ENCODE measurements at regions not wholly inside any gene's neighbourhood (a gene's known extent, or its start where the extent isn't known, plus 50 kb on each side); places are given as distances from the start of the nearest gene placed in this dataset.

GRCh38 chr5:169448826-169449225 is 134.7 kb upstream of the SPDL1 start:
- no peak for DNase-seq (ENCODE audit: low spot score)

DNA sequence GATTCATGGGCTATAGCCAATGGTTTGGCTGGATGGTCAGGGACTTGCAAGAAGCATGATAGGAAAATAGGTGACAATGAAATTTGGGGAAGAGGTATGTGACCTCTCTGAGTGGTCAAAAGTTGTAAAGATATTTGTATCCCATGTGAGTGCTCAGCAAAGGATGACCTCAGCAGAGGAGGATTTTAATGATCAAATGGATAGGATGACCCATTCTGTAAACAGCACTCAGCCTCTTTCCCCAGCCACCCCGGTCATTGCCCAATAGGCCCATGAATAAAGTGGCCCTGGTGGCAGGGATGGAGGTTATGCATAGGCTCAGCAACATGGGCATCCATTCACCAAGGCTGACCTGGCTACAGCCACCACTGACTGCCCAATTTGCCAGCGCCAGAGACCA is 138.4 kb upstream of the SPDL1 start:
- DNase-seq (ENCODE audit: low spot score), result no peak

DNA sequence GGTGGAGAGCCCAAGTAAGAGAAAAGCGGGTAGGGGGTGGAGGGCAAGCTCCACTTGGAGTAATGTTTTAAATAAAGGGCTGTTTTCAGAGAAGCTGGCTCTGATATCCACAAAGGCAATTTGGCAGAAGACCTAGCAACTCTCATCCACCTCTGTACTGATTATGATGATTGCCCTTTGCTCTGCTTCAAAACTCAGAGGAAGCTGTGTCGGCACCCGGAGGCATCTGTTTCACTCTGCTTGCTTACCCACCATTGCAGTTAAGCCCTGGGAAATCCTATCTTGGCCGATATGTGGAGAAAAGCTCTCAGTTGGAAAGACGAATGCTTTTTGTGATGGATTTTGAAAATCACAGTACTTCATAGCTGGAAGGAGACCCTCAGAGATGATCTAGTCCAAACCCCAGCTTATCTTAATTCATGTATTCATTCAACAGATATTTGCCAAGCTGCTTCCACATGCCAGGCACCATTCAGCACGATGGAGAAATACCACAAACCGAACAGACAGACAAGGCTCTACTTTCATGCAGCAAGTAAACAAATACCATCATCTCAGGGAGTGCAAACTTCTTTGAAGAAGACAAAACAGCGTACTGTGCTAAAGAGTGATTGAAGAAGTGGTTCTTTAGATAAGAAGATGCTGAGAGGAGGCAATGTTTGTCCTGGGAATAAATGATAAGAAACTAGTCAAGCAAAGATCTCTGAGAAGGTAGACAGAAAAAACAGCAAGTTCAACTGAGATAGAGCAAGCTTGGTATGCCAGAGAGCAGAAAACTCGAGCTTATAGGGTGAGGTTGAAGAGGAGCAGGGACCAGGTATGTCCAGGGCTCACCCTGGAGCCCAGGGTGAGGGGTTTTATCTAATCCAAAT is 140.4 kb upstream of the SPDL1 start:
- DNase-seq (ENCODE audit: low spot score), result no peak

DNA sequence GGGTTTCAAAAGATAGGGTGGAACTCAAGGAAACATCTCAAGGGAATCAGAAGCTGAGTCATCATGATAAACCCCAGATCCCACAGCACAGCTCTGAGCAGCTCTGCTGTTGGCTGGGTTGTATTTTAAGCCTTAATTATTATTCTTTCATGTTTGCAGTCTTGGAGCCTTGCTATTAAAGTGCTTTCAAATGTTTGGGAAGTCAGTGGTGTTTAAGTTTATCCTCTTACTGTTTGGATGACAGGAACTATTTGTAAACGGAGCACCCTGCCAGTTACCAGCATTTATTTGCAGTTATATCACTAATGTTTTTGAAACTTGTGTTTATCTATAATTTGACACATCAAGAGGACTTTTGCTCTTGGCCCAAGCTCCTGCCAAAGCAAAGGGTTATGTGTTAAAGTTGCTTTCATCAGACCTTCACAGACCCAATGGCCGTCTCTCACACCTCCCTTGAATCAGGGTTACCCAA is 141.1 kb upstream of the SPDL1 start:
- DNase-seq (ENCODE audit: low spot score), result no peak

DNA sequence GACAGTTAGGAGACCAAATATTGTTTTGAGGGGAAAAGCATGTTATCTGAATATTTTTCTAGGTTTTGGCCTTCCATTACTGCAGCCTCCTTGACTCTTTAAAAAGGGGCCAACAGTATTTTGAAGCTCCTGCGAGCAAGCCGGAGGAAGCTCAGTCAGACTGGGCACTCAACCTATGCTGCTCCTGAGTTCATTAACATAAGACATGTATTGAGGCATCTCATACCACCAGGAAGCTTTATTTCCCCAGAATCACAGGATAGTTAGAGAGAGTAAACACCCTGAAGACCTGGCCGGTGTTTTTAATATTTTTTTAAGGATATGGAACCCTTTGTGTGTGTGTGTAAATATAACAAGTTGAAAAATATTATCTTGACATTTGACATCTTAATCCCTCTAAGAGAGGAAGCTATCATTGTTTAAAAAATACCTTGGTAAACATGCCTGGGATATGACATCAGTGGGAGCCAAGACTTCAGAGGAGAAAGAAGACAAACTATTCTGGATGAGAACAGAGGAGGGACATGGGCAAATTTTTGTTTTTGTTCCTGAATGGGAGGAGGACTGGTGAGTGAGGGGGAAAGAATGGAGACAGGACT is 139.3 kb upstream of the SLIT3 start:
- DNase-seq (ENCODE audit: low spot score), result no peak

DNA sequence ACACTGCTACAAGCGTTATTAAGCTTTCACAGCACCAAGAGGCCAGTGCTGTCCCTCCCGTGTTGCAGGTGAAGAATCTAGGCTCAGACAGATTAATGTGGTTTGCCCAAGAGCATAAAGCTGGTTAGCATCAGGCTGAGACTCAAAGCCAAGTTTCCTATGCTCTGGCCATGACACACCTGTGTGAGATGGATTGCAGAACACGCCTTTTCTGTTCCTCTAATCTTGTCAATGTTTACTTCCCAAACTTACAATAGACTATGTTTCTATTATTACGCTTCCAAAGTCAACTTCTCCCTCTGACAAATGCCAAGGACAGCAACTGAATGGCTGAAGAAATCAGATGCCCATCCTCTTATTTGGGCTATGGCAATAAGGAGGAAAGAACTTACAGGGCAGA is 138.4 kb upstream of the SLIT3 start:
- DNase-seq (ENCODE audit: low spot score), result no peak

DNA sequence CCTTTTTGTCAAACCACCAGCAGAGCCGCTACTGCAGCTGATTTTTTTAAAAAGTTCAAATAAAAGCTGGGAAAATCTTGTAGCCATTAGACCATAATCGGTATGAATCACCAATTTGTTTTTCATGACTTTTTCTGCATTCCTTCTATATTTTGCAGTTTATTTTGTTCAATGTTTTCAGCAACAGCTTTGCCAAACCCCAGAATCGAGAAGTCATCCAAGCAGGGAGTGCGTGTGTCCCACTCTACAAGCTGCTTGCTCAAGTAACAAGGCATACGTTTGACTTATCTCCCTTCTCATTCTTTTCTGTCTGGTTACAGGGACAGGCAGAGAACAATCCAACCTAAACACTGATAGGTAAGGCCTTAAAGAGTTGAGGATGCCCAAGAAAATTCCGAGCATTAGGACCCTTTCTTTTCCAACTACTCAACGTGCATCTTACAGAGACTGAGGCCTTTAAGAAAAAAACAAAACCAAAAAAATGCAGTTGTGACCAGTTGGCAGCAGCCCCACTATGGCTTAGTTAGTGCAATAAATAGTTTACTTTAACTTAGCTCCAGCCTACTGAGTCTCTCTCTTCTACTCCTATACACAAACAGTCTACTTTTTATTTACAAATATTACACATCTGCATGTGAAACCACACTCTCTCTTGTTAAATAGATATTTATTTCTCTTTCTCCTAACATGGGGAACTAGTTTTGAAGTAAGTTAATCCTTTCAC is 134.7 kb upstream of the SLIT3 start:
- DNase-seq (ENCODE audit: low spot score), result no peak

DNA sequence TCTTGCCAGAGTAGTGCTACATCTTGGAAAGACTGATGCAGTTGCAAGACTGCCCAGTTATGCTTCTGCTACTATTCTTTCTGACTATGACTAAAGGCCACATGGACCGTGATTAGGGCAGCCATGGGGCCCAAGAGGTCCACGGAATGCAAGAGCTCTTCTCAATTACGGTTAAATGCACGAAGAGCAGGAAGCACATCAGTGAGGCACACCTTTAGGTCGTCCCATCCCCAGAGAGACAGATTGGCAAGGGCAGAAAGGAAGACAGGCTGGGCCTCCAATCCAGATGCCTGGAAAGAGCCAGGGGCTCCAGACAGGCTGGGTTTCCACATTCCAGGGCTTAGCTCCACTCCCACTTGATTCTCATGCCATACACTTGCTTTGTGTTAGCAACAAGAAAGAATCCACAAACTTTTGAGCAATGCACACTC is 132.3 kb upstream of the SLIT3 start:
- no peak for DNase-seq (ENCODE audit: low spot score)

GRCh38 chr5:169431386-169431785 is 130.4 kb upstream of the SLIT3 start:
- no peak for DNase-seq (ENCODE audit: low spot score)

DNA sequence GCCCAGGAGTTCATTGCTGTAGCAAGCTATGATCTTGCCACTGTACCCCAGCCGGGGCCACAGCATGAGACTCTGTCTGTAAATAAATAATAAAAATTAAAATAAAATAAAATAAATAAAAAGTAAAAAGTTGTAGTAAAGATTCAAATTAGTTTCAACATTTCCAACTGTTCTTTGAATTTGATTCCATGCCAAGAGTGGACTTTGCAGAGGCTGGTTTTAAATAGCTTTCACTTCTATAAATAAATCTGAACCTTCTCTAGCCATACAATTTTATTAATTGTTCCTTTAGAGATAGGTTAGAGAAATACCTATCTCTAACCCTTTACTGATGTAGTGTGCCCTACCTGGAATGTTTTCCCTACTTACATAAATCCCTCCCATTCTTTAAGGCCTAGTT is 129.7 kb upstream of the SLIT3 start:
- DNase-seq (ENCODE audit: low spot score), result no peak

DNA sequence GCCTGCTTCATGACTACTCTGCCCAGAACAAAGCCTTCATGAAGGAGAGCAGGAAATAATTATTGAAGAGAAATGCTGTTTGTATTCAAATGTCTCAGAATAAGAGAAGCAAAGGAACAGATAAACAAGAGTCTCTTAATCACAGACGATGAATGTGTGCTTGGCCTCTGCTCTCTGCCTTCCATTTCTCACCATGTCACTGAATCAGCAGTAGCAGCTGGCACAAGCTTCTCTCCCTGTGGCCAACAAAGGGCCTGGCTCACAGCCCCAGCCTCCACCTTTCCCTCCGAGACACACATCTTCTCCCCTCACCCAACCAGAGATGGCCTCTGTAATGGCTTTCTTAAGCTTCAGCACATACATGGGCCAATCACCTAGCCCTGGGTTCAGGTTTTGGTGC is 128.1 kb upstream of the SLIT3 start:
- DNase-seq (ENCODE audit: low spot score), result no peak

GRCh38 chr5:169426784-169427183 is 125.8 kb upstream of the SLIT3 start:
- DNase-seq (ENCODE audit: low spot score), result no peak

GRCh38 chr5:169424670-169425378 is 123.9 kb upstream of the SLIT3 start:
- no peak for DNase-seq (ENCODE audit: low spot score)

- DNase-seq (ENCODE audit: low spot score), result no peak
Measured at GRCh38 chr5:169424279-169424655, 123.3 kb upstream of the SLIT3 start.

GRCh38 chr5:169423580-169424278 is 122.8 kb upstream of the SLIT3 start:
- DNase-seq (ENCODE audit: low spot score), result no peak

DNA sequence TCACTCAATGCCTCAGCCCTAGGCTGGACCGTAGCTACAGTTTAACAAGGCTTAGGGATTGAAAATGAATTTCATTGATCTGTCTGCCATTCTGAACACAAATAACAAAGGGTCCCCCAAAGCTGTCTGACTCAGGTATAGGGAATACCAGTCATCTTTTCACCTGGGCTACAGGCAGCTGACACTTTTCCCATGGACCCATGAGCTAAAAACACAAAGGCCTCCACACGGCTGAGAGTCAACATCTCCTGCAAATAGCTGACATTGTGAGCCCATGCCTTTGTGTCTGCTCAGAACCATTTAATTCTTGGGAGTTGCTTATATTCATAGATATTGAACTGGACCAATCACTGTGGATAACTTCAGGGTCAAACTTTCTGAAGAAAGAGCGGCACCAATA is 121.1 kb upstream of the SLIT3 start:
- no peak for DNase-seq (ENCODE audit: low spot score)

GRCh38 chr5:169421677-169422076 is 120.7 kb upstream of the SLIT3 start:
- no peak for DNase-seq (ENCODE audit: low spot score)

- DNase-seq (ENCODE audit: low spot score), result peak; percentile 65
Measured at GRCh38 chr5:169417676-169418075, 116.7 kb upstream of the SLIT3 start.

DNA sequence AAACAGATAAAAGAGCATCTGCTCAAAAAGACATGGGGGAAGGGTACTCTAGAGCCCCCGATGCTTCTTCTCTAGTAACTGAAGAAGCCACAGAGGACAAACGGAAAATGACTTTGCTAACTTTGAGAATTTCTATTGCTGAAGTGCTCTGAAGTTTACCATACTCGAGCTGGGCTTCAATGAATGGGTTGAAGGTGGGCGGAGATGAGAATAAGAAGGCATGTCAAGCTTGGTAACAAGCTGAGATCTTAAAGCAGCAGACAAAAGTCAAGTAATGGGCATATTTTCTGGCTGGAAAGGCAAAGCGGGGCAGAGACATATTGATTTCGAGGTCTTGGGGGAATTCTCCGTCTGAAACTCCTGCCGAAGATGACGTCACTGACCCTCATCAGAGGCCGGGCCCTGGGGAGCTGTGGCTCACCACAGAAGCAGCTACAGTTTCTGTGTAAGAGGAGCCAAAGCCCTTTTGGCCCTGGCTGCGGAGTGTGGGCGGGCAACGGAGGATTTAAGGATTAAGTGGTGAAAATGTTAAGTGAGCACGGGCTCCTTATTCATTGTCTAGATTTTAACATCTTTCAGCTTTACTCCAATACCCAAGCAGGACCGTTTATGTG is 115.8 kb upstream of the SLIT3 start:
- no peak for DNase-seq (ENCODE audit: low spot score)

DNA sequence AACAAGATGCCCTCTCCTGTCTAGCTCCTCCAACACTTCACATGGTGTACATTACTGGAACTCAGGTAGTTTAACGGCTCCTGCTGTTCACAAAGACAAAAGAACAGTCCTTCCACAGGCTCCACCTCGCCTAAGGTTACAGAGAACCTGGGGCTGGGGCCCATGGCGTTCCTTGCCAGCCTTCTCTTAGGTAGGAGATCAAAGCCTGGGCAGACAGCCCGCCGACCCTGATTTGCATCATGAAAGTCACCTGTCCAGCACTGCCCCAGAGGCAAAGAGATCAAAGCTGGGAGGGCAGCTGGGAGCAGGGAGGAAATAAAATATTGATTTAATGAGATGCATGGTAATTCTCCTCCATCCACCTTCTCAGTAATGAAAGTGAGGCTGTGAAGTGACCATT is 115.0 kb upstream of the SLIT3 start:
- DNase-seq (ENCODE audit: low spot score), result no peak

- no peak for DNase-seq (ENCODE audit: low spot score)
Measured at GRCh38 chr5:169415371-169415770, 114.4 kb upstream of the SLIT3 start.
